NCI-H2196 (cell line): ENCODE measurements at regions not wholly inside any gene's neighbourhood (a gene's known extent, or its start where the extent isn't known, plus 50 kb on each side); places are given as distances from the start of the nearest gene placed in this dataset.

ENCODE experiments used
- DNase-seq: peaks from one replicate; lab custom pipeline; 2025; ENCODE audit not compliant: unreplicated experiment; lab: John Stamatoyannopoulos, UW

GRCh38 chr20:50258790-50259483 lies 68.3 kb downstream of the CEBPB start:
- DNase-seq, result no peak

DNA sequence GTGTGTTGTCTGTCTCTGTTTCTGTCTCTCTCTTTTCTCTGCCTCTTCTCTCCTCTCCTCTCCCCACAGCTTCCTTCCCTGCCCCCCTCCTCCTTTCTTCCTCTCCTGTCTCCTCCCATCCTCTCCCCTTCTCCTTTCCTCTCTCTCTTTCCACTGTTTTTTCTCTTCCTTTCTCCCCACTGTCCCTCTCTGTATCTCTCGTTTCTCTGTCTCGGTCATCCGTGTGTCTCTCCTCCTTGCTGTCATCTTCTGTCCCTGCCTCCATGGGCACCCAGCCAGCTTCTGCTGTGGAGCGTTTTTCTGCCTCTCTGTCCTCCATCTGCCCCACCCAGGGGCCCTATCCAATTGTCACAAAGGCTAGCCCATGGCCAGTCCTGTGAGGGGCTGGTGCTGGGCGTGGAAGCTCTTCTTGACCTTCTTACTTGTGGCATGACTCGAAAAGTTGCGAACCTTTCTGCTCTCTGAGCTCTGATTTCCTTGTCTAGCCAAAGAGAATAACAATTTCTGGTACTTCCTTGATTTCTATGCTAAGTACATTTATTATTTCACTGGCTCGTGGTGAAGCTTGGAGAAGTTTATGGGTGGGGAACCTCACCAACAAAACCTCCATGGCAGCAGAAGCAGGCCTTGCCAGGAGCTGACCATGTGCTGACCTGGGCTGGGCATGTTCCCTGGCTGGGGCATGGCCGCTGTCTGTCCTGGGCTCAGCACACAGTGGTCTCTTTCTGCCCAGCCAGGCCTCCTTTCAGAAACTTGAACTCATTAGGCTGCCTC lies 69.3 kb downstream of the CEBPB start:
- no peak for DNase-seq

DNA sequence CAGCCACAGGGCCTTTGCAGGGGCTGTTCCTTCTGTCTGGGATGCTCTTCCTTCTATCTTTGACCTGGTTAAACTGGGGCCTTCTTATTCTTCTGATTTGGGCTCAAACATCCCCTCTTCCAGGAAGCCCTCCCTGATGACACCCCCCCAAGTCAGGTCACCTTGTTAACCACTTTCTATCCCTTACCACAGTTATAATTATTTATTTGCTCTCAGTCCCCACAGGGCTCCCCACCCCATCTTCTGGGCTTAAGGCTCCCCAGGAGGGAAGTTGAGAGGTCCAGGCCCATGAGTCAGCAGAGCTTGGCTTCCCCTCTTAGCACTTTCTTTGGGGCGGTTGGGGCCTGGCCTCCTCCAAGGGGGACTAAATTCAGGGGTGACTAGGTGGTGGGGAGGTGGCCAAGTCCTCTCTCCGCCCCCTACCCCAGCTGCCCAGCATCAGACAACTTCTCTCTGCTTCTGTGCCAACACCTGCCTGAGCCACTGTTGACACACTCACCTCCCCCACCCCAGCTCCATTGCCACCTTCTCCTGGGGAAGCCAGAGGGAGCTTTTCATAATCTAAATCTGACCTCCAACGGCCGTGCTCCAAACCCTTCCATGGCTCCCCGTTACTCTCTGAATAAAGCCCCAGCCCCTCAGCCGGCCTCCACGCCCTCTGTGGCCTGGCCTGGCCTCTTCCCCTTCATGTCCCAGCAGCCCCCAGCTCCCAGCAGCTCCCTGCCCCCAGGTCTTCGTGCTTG lies 70.0 kb downstream of the CEBPB start:
- peak; percentile 33 for DNase-seq

GRCh38 chr20:50261471-50262212 lies 71.0 kb downstream of the CEBPB start:
- DNase-seq, result no peak

DNA sequence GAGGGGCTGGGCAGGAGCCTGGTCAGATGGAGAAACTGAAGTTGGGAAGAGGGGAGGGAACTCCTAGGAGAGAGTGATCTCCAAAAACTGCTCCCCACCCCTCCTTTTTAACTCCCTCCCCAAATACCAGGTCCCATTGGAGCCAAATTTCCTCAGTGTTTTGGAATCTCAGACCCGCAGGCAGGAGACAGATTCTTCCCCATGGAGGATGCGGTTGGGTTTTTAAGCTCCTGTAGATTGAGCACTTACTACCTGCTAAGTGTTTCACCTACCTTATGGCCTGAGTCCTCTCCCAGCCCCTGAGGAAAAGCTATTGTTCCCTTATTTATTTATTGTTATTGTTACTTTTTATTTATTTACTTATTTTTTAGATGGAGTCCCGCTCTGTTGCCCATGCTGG lies 73.2 kb downstream of the CEBPB start:
- no peak for DNase-seq

DNA sequence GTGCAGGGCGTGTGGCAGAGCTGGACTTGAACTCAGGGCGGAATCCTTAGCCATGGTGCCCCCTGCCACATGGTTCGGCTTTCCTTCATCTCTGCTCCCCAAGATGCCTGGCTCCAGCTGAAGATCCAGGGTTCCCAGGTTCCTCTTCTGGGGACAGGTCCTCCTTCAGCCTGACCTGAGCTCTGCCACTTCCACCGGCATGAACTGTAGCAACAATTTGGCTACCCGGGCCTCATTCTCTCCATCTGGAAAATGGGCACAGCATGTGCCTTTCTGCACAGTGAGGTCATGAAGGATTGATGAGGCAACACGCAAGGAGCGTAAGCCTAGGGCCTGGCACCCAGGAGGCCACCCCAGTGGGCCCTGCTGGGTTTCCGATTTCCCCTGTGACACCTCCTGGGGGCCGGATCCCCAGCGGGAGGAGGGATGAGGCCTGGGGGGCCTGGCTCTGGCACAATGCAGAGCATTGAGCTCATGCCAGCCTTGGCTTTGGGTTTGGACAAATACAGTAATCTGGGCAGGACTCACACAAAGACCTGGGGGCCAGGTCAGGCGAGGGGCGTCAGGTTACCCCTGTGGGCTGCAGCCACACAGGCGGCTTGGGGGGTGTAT lies 74.0 kb downstream of the CEBPB start:
- DNase-seq, result no peak

DNA sequence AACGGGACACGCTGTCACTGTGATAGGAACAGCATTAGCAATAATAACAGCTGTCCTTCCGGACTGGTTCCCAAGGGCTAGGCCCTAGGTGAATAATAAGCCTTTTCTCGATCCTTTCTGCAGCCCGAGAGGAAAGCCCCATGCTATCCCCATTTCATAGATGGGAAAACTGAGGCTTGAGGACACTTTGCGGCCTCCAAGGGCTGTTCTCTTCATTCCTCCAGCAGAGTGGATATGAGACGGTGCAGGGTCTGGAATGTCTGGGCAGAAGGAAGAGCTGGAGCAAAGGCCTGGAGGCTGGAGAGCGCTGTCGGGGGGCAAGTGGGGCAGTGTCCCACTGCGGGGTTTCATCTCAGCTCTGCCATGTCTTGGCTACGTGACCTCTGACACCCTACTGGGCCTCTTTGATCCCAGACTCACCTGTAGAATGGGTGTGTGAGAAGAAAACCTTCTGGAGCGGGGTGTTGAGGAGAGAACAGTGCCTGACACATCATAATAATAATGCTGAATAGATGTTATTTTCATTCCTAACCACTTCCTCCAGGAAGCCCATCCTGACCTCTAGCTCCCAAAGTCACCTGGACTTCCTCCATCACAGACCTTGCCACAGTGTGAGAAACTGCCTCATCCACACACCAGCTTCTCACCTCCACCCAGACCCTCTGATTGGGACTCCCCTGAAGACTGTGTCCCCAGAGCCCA lies 74.8 kb downstream of the CEBPB start:
- DNase-seq, result no peak

- no peak for DNase-seq
Observed at GRCh38 chr20:50266293-50267040, 75.8 kb downstream of the CEBPB start.

DNA sequence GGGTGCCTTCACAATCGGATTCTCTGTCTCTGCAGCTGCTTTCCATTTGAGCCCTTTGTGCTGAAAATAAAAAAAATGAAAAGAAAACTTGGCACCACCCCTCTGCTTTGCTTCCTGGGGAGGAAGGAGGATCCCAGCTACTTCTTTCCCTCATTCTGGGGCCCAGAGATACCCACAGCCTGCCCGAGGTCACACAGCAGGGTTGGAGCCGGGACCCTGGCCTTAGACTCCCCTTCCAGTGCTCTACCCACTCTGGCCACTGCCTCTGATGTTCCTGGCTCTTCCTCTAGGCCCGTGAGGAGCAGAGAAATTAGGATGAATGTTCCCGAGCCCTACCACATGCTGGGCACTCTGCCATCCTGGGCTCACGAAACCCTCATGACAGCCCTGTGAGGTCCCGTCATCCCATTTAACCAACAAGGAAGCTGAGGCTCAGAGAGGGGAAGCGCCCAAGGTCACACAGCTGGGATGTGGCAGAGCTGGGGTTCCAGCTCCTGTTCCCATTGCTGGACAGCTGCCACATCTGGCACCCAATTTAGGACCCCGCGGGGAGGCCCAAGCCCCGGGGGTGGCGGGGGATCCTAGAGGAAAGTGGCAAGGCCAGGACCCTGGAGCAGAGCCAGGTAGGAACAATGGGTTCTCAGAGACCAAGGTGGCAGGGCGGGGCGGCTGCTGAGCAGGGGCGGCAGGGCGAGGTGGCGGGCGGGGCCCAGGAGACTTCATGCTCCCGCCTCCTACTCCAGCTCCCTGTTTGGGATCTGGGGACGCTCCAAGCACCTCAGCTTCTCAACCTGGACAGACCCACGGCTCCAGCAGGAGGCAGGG lies 76.6 kb downstream of the CEBPB start:
- no peak for DNase-seq

GRCh38 chr20:50267866-50268219 lies 77.2 kb downstream of the CEBPB start:
- no peak for DNase-seq

DNA sequence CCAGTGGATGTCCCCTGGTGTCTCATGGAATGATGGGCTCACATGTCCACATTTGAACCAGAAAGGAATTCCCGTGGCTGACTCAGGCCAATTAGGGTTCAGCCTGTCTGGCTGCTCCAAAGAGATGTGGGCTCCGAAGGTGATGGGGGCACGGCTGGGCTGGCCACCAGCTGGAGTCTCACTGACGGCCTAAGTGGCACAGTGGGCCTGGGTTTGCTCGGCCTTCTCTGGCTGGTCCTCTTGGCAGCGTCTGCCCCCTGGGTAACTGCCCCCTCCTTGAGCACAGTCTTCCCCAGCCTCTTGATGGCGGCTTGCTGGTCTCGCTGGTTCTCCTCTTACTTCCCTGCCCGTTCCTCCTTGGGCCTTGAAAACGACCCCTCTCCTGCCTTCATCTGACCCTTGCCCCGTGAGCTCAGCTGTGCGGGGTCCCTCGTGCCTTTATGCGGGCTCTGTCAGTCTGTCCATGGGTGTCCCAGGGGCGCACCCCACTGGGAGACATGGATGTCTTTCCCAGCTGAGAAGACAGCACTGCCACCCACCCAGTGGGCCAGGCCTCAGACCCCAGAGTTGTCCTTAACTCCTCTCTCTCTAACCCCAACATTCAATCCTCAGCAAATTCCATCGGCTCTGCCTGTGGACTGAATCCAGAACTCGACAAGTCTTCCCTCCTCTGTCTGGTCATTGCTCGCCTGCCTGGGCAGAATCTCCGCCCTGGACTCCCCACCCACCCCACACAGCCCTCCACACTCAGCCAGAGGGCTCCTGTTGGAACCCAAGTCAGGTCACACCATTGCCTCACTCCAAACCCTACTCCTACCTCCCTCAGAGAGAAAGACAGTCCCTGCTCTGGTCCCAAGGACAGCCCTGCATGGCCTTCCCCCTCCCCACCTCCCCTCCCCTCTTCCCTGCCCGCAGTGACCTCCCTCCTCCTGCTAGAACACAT lies 78.7 kb downstream of the CEBPB start:
- DNase-seq, result no peak

GRCh38 chr20:50270034-50270395 lies 79.4 kb downstream of the CEBPB start:
- DNase-seq, result no peak

- DNase-seq, result no peak
Observed at GRCh38 chr20:50270569-50270968, 79.9 kb downstream of the CEBPB start.

DNA sequence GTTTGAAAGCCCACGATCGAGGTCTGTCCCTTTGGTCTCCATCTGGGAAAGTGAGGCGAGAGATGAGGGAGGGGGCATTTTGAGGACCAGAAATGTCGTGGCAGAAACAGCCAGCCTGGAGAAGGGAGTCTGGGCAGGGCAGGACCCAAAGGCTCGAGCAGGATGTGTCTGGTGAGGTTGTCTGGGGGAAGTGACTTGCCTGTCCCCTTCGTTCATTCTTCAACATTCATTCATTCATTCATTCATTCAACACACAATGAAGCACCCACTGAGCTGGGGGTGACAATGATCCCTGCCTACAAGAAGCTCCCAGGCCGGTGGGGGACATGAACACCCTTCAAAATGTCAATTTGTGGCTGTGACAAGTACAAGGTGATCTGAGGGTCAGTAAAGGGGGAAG lies 80.5 kb downstream of the CEBPB start:
- no peak for DNase-seq

- no peak for DNase-seq
Observed at GRCh38 chr20:50271612-50272011, 81.0 kb downstream of the CEBPB start.

- no peak for DNase-seq
Observed at GRCh38 chr20:50272030-50272723, 81.5 kb downstream of the CEBPB start.
